Cardiac septum (tissue), 1 donor: ENCODE measurements at regions not wholly inside any gene's neighbourhood (a gene's known extent, or its start where the extent isn't known, plus 50 kb on each side); places are given as distances from the start of the nearest gene placed in this dataset.
"Not testable (repeated sequence)": the region's sequence is repeated elsewhere in the genome, so short reads cannot be mapped to it uniquely, and the experiment has no call there.

ENCODE experiments used
- DNase-seq: peaks from one replicate; pipeline ENCODE4 v3.0.0-alpha.2; 2020; ENCODE audit warnings: low spot score
- intact Hi-C: fragments of 100-400 bp; cut with DNase I; formaldehyde crosslinking; loops from one replicate; pipeline ENCODE4 v1.14.0; 2022
- donor health status: DM: no; HTN: no; CAD: no.

GRCh38 chr6:144654506-144654905 is 369.4 kb downstream of the UTRN start:
- DNase-seq: no peak
- intact Hi-C loops: no loop called here

- no peak for DNase-seq
- intact Hi-C loops: no loop called here
Observed at GRCh38 chr6:144655376-144655775, 370.2 kb downstream of the UTRN start.

- no peak for DNase-seq
Observed at GRCh38 chr6:144657691-144658090, 372.6 kb downstream of the UTRN start.

GRCh38 chr6:144659202-144660182 is 374.4 kb downstream of the UTRN start:
- intact Hi-C loops: no loop called here
- no peak for DNase-seq

More at GRCh38 chr6:144657691-144658090, 372.6 kb downstream of the UTRN start:
- intact Hi-C loops: no loop called here

- intact Hi-C loops: no loop called here
- no peak for DNase-seq
Observed at GRCh38 chr6:144660561-144661115, 375.5 kb downstream of the UTRN start.

GRCh38 chr6:144661116-144661806 is 376.1 kb downstream of the UTRN start:
- no peak for DNase-seq

GRCh38 chr6:144662812-144663365 is 377.8 kb downstream of the UTRN start:
- intact Hi-C loops: no loop called here

More at GRCh38 chr6:144661116-144661806, 376.1 kb downstream of the UTRN start:
- intact Hi-C loops: no loop called here

GRCh38 chr6:144664281-144664680 is 379.1 kb downstream of the UTRN start:
- intact Hi-C loops: no loop called here
- DNase-seq: no peak

More at GRCh38 chr6:144662812-144663365, 377.8 kb downstream of the UTRN start:
- DNase-seq: no peak

GRCh38 chr6:144664947-144665346 is 379.8 kb downstream of the UTRN start:
- intact Hi-C loops: no loop called here
- DNase-seq: no peak

- intact Hi-C loops: no loop called here
- no peak for DNase-seq
Observed at GRCh38 chr6:144665932-144666450, 380.9 kb downstream of the UTRN start.

GRCh38 chr6:144666781-144667180 is 381.6 kb downstream of the UTRN start:
- no peak for DNase-seq
- intact Hi-C loops: no loop called here

- no peak for DNase-seq
- intact Hi-C loops: no loop called here
Observed at GRCh38 chr6:144667532-144668503, 382.7 kb downstream of the UTRN start.

GRCh38 chr6:144670259-144670658 is 385.1 kb downstream of the UTRN start:
- intact Hi-C loops: not testable (repeated sequence)

GRCh38 chr6:144673807-144674206 is 388.7 kb downstream of the UTRN start:
- no peak for DNase-seq
- intact Hi-C loops: no loop called here

More at GRCh38 chr6:144670259-144670658, 385.1 kb downstream of the UTRN start:
- DNase-seq: not testable (repeated sequence)

- DNase-seq: no peak
- intact Hi-C loops: no loop called here
Observed at GRCh38 chr6:144675231-144675861, 390.2 kb downstream of the UTRN start.

- DNase-seq, intact Hi-C loops: not testable (repeated sequence)
Observed at GRCh38 chr6:144676310-144676709, 391.2 kb downstream of the UTRN start.

GRCh38 chr6:144677263-144677662 is 392.1 kb downstream of the UTRN start:
- intact Hi-C loops, DNase-seq: not testable (repeated sequence)

- intact Hi-C loops: no loop called here
- DNase-seq: no peak
Observed at GRCh38 chr6:144678844-144679243, 393.7 kb downstream of the UTRN start.
